Vagina (tissue), 2 donors: ENCODE measurements at regions not wholly inside any gene's neighbourhood (a gene's known extent, or its start where the extent isn't known, plus 50 kb on each side); places are given as distances from the start of the nearest gene placed in this dataset.

Experiments
- CTCF ChIP-seq, 3 experiments: fragments of 450-650 bp in 2 of 3; fragments of 200-600 bp in 1 of 3; sonication (generic) in 1 of 3; IDR thresholded peaks; one replicate each; pipeline ENCODE4 v1.5.1; 2017 to 2019; ENCODE audit warnings: antibody characterized with exemption in 3 of 3, mild to moderate bottlenecking in 2 of 3, moderate library complexity in 2 of 3
- POLR2A ChIP-seq, 2 donors: fragments of 450-650 bp; IDR thresholded peaks; one replicate each; pipeline ENCODE4 v1.6.1; 2017; ENCODE audit warnings: antibody characterized with exemption in 2 of 2, mild to moderate bottlenecking in 2 of 2, moderate library complexity in 2 of 2
- POLR2AphosphoS5 ChIP-seq, 2 donors: sonication (generic); formaldehyde crosslinking; IDR thresholded peaks; one replicate each; pipeline ENCODE4 v1.9.0; 2017; ENCODE audit warnings: antibody characterized with exemption in 2 of 2, mild to moderate bottlenecking in 2 of 2, low read depth in 1 of 2; ENCODE audit not compliant: insufficient read depth in 1 of 2

DNA sequence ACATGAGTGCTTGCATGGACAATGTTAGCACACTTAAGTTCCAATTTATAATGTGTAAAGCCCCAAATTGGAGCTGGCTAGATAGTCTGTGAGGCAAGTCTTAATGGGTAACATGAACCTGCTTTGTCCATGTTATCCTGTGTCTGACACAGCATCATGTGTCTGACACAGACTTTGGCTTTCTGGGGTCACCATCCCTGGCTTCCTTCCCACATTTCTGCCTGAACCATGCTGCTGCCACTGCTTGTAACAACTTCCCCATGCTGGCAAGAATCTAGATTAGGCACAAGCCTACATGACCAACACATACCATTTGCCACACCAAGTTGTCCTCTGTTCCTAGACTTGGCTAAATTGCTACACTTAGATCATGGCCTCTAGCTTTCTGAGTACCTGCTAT, 49.8 kb upstream of the ZBTB7C start:
- no peak for TF ChIP-seq CTCF (IDR thresholded peaks at IDR 0.05)
- TF ChIP-seq POLR2A (IDR thresholded peaks at IDR 0.05) = no peak
- TF ChIP-seq POLR2AphosphoS5 (IDR thresholded peaks at IDR 0.05; ENCODE audit: insufficient read depth in 1 of 2, low read depth in 1 of 2) = no peak
